Spleen (tissue), 7 donors: ENCODE measurements at regions not wholly inside any gene's neighbourhood (a gene's known extent, or its start where the extent isn't known, plus 50 kb on each side); places are given as distances from the start of the nearest gene placed in this dataset.

Source experiments
- CTCF ChIP-seq, 11 experiments: fragments of 200-600 bp in 7 of 11; fragments of 450-650 bp in 4 of 11; sonication (generic) in 4 of 11; IDR thresholded peaks in 8 of 11; conservative IDR thresholded peaks in 3 of 11; 1 replicate in 7 of 11; 2 replicates in 4 of 11; pipeline versions ENCODE4 v1.4.0 to v1.8.0; 2016 to 2021; ENCODE audit warnings: antibody characterized with exemption in 11 of 11, inconsistent platforms in 4 of 11, mild to moderate bottlenecking in 1 of 11
- POLR2A ChIP-seq, 3 donors: fragments of 450-650 bp; IDR thresholded peaks; one replicate each; pipeline ENCODE4 v1.5.1; 2017; ENCODE audit warnings: antibody characterized with exemption in 3 of 3, mild to moderate bottlenecking in 1 of 3
- donor health status: DM: no; HTN: no; CAD: no; lungs with moderate emphysema.
- donor health status: DM: no; HTN: no; CAD: no.
- donor health status: DM: no; HTN: no; CAD: no.

DNA sequence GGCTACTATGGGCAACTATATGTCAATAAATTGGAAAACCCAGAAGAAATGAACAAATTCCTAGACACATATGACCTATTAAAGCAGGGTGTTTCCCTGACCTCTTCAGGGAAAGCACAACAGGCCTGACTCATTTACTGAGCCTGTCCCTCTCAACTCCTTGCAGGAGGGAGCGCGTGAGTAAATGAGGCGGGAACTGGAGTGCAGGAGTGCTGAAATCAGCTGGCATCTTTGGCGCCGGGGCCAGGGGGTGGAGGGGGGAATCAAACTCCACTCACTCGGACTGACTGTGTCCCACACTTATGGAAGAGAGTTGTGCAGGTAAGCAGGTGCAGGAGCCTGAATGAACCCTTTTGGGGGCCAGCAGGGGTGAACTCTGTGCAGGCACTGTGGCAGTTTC is 671.2 kb upstream of the PTCHD4 start:
- TF ChIP-seq CTCF (IDR thresholded peaks at IDR 0.05 in 8 of 11, conservative IDR thresholded peaks at IDR 0.05 in 3 of 11) (no peak), POLR2A (IDR thresholded peaks at IDR 0.05) (no peak)
